ENCODE measurements at regions not wholly inside any gene's neighbourhood (a gene's known extent, or its start where the extent isn't known, plus 50 kb on each side); places are given as distances from the start of the nearest gene placed in this dataset.
"Not testable (repeated sequence)": the region's sequence is repeated elsewhere in the genome, so short reads cannot be mapped to it uniquely, and the experiment has no call there.

- DNase-seq (ENCODE audit: low read depth), result no peak
Observed at GRCh38 chr6:140382355-140382754, 1007.9 kb upstream of the CITED2 start.

GRCh38 chr6:140380427-140381218 lies 1006.2 kb upstream of the CITED2 start:
- peak; percentile 14 for DNase-seq (ENCODE audit: low read depth)
- TF ChIP-seq CTCF (IDR thresholded peaks at IDR 0.05; ENCODE audit: low read depth, low read length), result no peak
- H3K4me3 ChIP-seq (ENCODE audit: low read depth, low read length), result no peak overlapping the region

More at GRCh38 chr6:140382355-140382754, 1007.9 kb upstream of the CITED2 start:
- TF ChIP-seq MAX (IDR thresholded peaks at IDR 0.05; ENCODE audit: low read depth, low read length) (no peak), MYC (IDR thresholded peaks at IDR 0.05; ENCODE audit: low read depth, low read length) (no peak), CTCF (IDR thresholded peaks at IDR 0.05; ENCODE audit: low read depth, low read length) (no peak), POLR2A (IDR thresholded peaks at IDR 0.05; ENCODE audit: extremely low read depth, insufficient read length) (no peak)
- no peak overlapping the region for H3K4me3 ChIP-seq (ENCODE audit: low read depth, low read length)

GRCh38 chr6:140379919-140380318 lies 1005.5 kb upstream of the CITED2 start:
- no peak for TF ChIP-seq MAX (IDR thresholded peaks at IDR 0.05; ENCODE audit: low read depth, low read length)
- TF ChIP-seq POLR2A (IDR thresholded peaks at IDR 0.05; ENCODE audit: extremely low read depth, insufficient read length), result no peak
- no peak for TF ChIP-seq CTCF (IDR thresholded peaks at IDR 0.05; ENCODE audit: low read depth, low read length)
- no peak for TF ChIP-seq MYC (IDR thresholded peaks at IDR 0.05; ENCODE audit: low read depth, low read length)
- no peak overlapping the region for H3K4me3 ChIP-seq (ENCODE audit: low read depth, low read length)
- no peak for DNase-seq (ENCODE audit: low read depth)

- DNase-seq (ENCODE audit: low read depth), result no peak
- no peak overlapping the region for H3K4me3 ChIP-seq (ENCODE audit: low read depth, low read length)
- TF ChIP-seq POLR2A (IDR thresholded peaks at IDR 0.05; ENCODE audit: extremely low read depth, insufficient read length), result no peak
- no peak for TF ChIP-seq MYC (IDR thresholded peaks at IDR 0.05; ENCODE audit: low read depth, low read length)
- TF ChIP-seq MAX (IDR thresholded peaks at IDR 0.05; ENCODE audit: low read depth, low read length), result no peak
- no peak for TF ChIP-seq CTCF (IDR thresholded peaks at IDR 0.05; ENCODE audit: low read depth, low read length)
Observed at GRCh38 chr6:140376209-140376608, 1001.8 kb upstream of the CITED2 start.

- DNase-seq (ENCODE audit: low read depth), result not testable (repeated sequence)
Observed at GRCh38 chr6:140373728-140374127, 999.3 kb upstream of the CITED2 start.

GRCh38 chr6:140372064-140372463 lies 997.6 kb upstream of the CITED2 start:
- H3K4me3 ChIP-seq (ENCODE audit: low read depth, low read length), result no peak overlapping the region
- DNase-seq (ENCODE audit: low read depth), result no peak
- TF ChIP-seq CTCF (IDR thresholded peaks at IDR 0.05; ENCODE audit: low read depth, low read length) (no peak), MAX (IDR thresholded peaks at IDR 0.05; ENCODE audit: low read depth, low read length) (no peak), MYC (IDR thresholded peaks at IDR 0.05; ENCODE audit: low read depth, low read length) (no peak), POLR2A (IDR thresholded peaks at IDR 0.05; ENCODE audit: extremely low read depth, insufficient read length) (no peak)

More at GRCh38 chr6:140373728-140374127, 999.3 kb upstream of the CITED2 start:
- H3K4me3 ChIP-seq (ENCODE audit: low read depth, low read length), result not testable (repeated sequence)
